ENCODE measurements at regions not wholly inside any gene's neighbourhood (a gene's known extent, or its start where the extent isn't known, plus 50 kb on each side); places are given as distances from the start of the nearest gene placed in this dataset.
"Not testable (repeated sequence)": the region's sequence is repeated elsewhere in the genome, so short reads cannot be mapped to it uniquely, and the experiment has no call there.

- Histone ChIP-seq H3K27ac (ENCODE audit: low read length) (no peak overlapping the region), H3K9ac (ENCODE audit: low read depth, low read length) (no peak overlapping the region), H3K4me1 (ENCODE audit: insufficient read depth, low read length) (no peaks in the 10 kb centered on the region), H3K36me3 (ENCODE audit: insufficient read depth, low read length) (no peaks in the 10 kb centered on the region), H3K9me3 (ENCODE audit: insufficient read depth, low read length, severe bottlenecking) (no peaks in the 10 kb centered on the region), H3K4me3 (ENCODE audit: low read depth in 1 of 2, low read length in 2 of 2) (no peak overlapping the region), H3K4me2 (ENCODE audit: insufficient read depth, low read length) (no peak overlapping the region), H3K79me2 (ENCODE audit: insufficient read depth, low read length) (no peaks in the 10 kb centered on the region), H4K20me1 (ENCODE audit: insufficient read depth, low read length) (no peaks in the 10 kb centered on the region), H3K27me3 (ENCODE audit: insufficient read depth, low read length, poor library complexity) (no peaks in the 10 kb centered on the region), H2AFZ (ENCODE audit: low read depth, low read length) (no peak overlapping the region)
- ATAC-seq (ENCODE audit: insufficient read depth, low read depth) (no peak), DNase-seq (no peak)
- TF ChIP-seq CTCF (IDR thresholded peaks at IDR 0.05; ENCODE audit: borderline replicate concordance, extremely low read depth, low read length, poor library complexity, severe bottlenecking) (no peak), EZH2 (IDR thresholded peaks at IDR 0.05; ENCODE audit: borderline replicate concordance, low read depth, low read length, severe bottlenecking) (no peak)
These were observed 282.0 kb upstream of the GRID2 start for GRCh38 chr4:92021788-92022187.

- ATAC-seq (ENCODE audit: insufficient read depth, low read depth); H4K20me1 ChIP-seq (ENCODE audit: insufficient read depth, low read length); H3K36me3 ChIP-seq (ENCODE audit: insufficient read depth, low read length); H3K27me3 ChIP-seq (ENCODE audit: insufficient read depth, low read length, poor library complexity); H3K4me1 ChIP-seq (ENCODE audit: insufficient read depth, low read length); H3K4me3 ChIP-seq (ENCODE audit: low read depth in 1 of 2, low read length in 2 of 2); H3K27ac ChIP-seq (ENCODE audit: low read length); DNase-seq; H3K79me2 ChIP-seq (ENCODE audit: insufficient read depth, low read length); H3K9me3 ChIP-seq (ENCODE audit: insufficient read depth, low read length, severe bottlenecking); H2AFZ ChIP-seq (ENCODE audit: low read depth, low read length); H3K9ac ChIP-seq (ENCODE audit: low read depth, low read length); H3K4me2 ChIP-seq (ENCODE audit: insufficient read depth, low read length): not testable (repeated sequence)
These were observed 274.9 kb upstream of the GRID2 start for GRCh38 chr4:92028830-92029229.

- no peaks in the 10 kb centered on the region for H3K9me3 ChIP-seq (ENCODE audit: insufficient read depth, low read length, severe bottlenecking)
- H3K4me3 ChIP-seq (ENCODE audit: low read depth in 1 of 2, low read length in 2 of 2), result no peak overlapping the region
- H3K4me2 ChIP-seq (ENCODE audit: insufficient read depth, low read length), result no peak overlapping the region
- no peak overlapping the region for H3K27ac ChIP-seq (ENCODE audit: low read length)
- H4K20me1 ChIP-seq (ENCODE audit: insufficient read depth, low read length), result no peaks in the 10 kb centered on the region
- H3K27me3 ChIP-seq (ENCODE audit: insufficient read depth, low read length, poor library complexity), result no peaks in the 10 kb centered on the region
- no peaks in the 10 kb centered on the region for H3K36me3 ChIP-seq (ENCODE audit: insufficient read depth, low read length)
- no peaks in the 10 kb centered on the region for H3K4me1 ChIP-seq (ENCODE audit: insufficient read depth, low read length)
- no peak for DNase-seq
- no peaks in the 10 kb centered on the region for H3K79me2 ChIP-seq (ENCODE audit: insufficient read depth, low read length)
- no peak for ATAC-seq (ENCODE audit: insufficient read depth, low read depth)
- TF ChIP-seq CTCF (IDR thresholded peaks at IDR 0.05; ENCODE audit: borderline replicate concordance, extremely low read depth, low read length, poor library complexity, severe bottlenecking) (no peak), EZH2 (IDR thresholded peaks at IDR 0.05; ENCODE audit: borderline replicate concordance, low read depth, low read length, severe bottlenecking) (no peak)
- H2AFZ ChIP-seq (ENCODE audit: low read depth, low read length), result no peak overlapping the region
- no peak overlapping the region for H3K9ac ChIP-seq (ENCODE audit: low read depth, low read length)
These were observed 271.9 kb upstream of the GRID2 start for GRCh38 chr4:92031825-92032224.

GRCh38 chr4:92035666-92036065 is 268.1 kb upstream of the GRID2 start:
- Histone ChIP-seq H3K4me1 (ENCODE audit: insufficient read depth, low read length) (no peaks in the 10 kb centered on the region), H2AFZ (ENCODE audit: low read depth, low read length) (no peak overlapping the region), H3K9ac (ENCODE audit: low read depth, low read length) (no peak overlapping the region), H3K27me3 (ENCODE audit: insufficient read depth, low read length, poor library complexity) (no peaks in the 10 kb centered on the region), H4K20me1 (ENCODE audit: insufficient read depth, low read length) (no peaks in the 10 kb centered on the region), H3K4me3 (ENCODE audit: low read depth in 1 of 2, low read length in 2 of 2) (no peak overlapping the region), H3K36me3 (ENCODE audit: insufficient read depth, low read length) (no peaks in the 10 kb centered on the region), H3K4me2 (ENCODE audit: insufficient read depth, low read length) (no peak overlapping the region), H3K79me2 (ENCODE audit: insufficient read depth, low read length) (no peaks in the 10 kb centered on the region), H3K27ac (ENCODE audit: low read length) (no peak overlapping the region), H3K9me3 (ENCODE audit: insufficient read depth, low read length, severe bottlenecking) (no peaks in the 10 kb centered on the region)
- no peak for TF ChIP-seq EZH2 (IDR thresholded peaks at IDR 0.05; ENCODE audit: borderline replicate concordance, low read depth, low read length, severe bottlenecking)
- TF ChIP-seq CTCF (IDR thresholded peaks at IDR 0.05; ENCODE audit: borderline replicate concordance, extremely low read depth, low read length, poor library complexity, severe bottlenecking), result no peak
- DNase-seq, result no peak
- ATAC-seq (ENCODE audit: insufficient read depth, low read depth), result no peak
